K562 (cell line): ENCODE measurements at regions not wholly inside any gene's neighbourhood (a gene's known extent, or its start where the extent isn't known, plus 50 kb on each side); places are given as distances from the start of the nearest gene placed in this dataset.

Source experiments
- ATAC-seq: fragments of 200-7000 bp; cut with Tn5 transposase; 3 replicates; pipeline ENCODE4 v1.9.1; 2020; ENCODE audit warnings: moderate library complexity
- BruUV-seq: library from RNA; stranded (reverse); fragments of 400-500 nt; replicated peaks from 2 replicates; lab custom pipeline; 2021; lab: Mats Ljungman, UMichigan
- CTCF ChIA-PET: fragments of 300-600 bp; formaldehyde crosslinking; extraction: SDS; loops from one replicate; lab custom pipeline; 2021; ENCODE audit warnings: low intra/inter-chr PET ratio; lab: Yijun Ruan, JAX
- POLR2A ChIA-PET: fragments of 300-600, 350-650 bp; sonication (Branson Sonifier 250); formaldehyde crosslinking; extraction: SDS; loops from one replicate; lab custom pipeline; 2021; ENCODE audit warnings: antibody characterized with exemption, inconsistent platforms; lab: Yijun Ruan, JAX
- DNase-seq, 4 experiments: peaks; one replicate each; pipeline versions ENCODE4 v3.0.0 to v3.0.0-alpha.2; 2011 to 2018; ENCODE audit warnings: low spot score in 3 of 4, mixed read lengths in 3 of 4; ENCODE audit errors: extremely low read depth in 1 of 4
- FAIRE-seq: peaks from 2 replicates; lab custom pipeline; 2011; peaks lifted over from hg19 to GRCh38; lab: Jason Lieb, UNC
- H2AFZ ChIP-seq: 2 replicates; pipeline ENCODE4 v1.6.0; 2011; ENCODE audit warnings: low read depth, low read length, control low read depth, inconsistent platforms
- H3K27ac ChIP-seq: fragments of 200-600 bp; 3 replicates; pipeline ENCODE4 v1.8.0; 2011; ENCODE audit warnings: low read depth, mild to moderate bottlenecking, control low read depth, inconsistent platforms, low read length, moderate library complexity, mixed read lengths; ENCODE audit errors: extremely low read depth
- H3K27me3 ChIP-seq, 2 experiments: fragments of 300-600 bp in 1 of 2; 2 replicates in 1 of 2; 3 replicates in 1 of 2; pipeline versions ENCODE4 v1.6.0 to v1.8.0; 2011; ENCODE audit warnings: inconsistent platforms in 2 of 2, low read length in 2 of 2, mild to moderate bottlenecking in 1 of 2, mixed read lengths in 1 of 2, moderate library complexity in 1 of 2; ENCODE audit not compliant: control insufficient read depth in 2 of 2, insufficient read depth in 2 of 2
- H3K36me3 ChIP-seq: fragments of 300-600 bp; 3 replicates; pipeline ENCODE4 v1.8.0; 2011; ENCODE audit warnings: mild to moderate bottlenecking, low read length, inconsistent platforms; ENCODE audit not compliant: control insufficient read depth, insufficient read depth
- H3K4me1 ChIP-seq, 2 experiments: fragments of 200-600 bp in 1 of 2; replicated peaks in 1 of 2; 2 replicates in 1 of 2; 3 replicates in 1 of 2; pipeline versions ENCODE4 v1.5.1 to v1.8.0; 2011; ENCODE audit warnings: inconsistent platforms in 2 of 2, low read length in 2 of 2, mild to moderate bottlenecking in 1 of 2, mixed read lengths in 1 of 2, moderate library complexity in 1 of 2; ENCODE audit not compliant: control insufficient read depth in 2 of 2, insufficient read depth in 2 of 2
- H3K4me2 ChIP-seq: 2 replicates; pipeline ENCODE4 v1.6.1; 2011; ENCODE audit warnings: low read length, control low read depth, inconsistent platforms, mixed read lengths; ENCODE audit not compliant: insufficient read depth
- H3K4me3 ChIP-seq: fragments of 200-600 bp; sonication (generic), shearing (Covaris generic); 2 replicates; pipeline ENCODE4 v1.5.1; 2016; ENCODE audit warnings: control low read depth, inconsistent platforms
- H3K79me2 ChIP-seq: fragments of 200-600 bp; 3 replicates; pipeline ENCODE4 v1.8.0; 2011; ENCODE audit warnings: low read length, inconsistent platforms; ENCODE audit not compliant: control insufficient read depth, insufficient read depth
- H3K9ac ChIP-seq, 2 experiments: 2 replicates each; pipeline versions ENCODE4 v1.6.0 to v1.6.1; 2011; ENCODE audit warnings: low read depth in 2 of 2, low read length in 2 of 2, control low read depth in 1 of 2, inconsistent platforms in 1 of 2, mild to moderate bottlenecking in 1 of 2, mixed read lengths in 1 of 2; ENCODE audit not compliant: insufficient read depth in 1 of 2
- H3K9me1 ChIP-seq: one replicate; pipeline ENCODE4 v1.6.0; 2011; ENCODE audit warnings: inconsistent platforms, mild to moderate bottlenecking, low read length, moderate library complexity; ENCODE audit not compliant: control insufficient read depth, insufficient read depth
- H3K9me3 ChIP-seq: replicated peaks from 2 replicates; pipeline ENCODE4 v1.5.1; 2011; ENCODE audit warnings: low read depth, low read length, inconsistent platforms; ENCODE audit not compliant: control insufficient read depth, insufficient read depth
- H4K20me1 ChIP-seq: replicated peaks from 2 replicates; pipeline ENCODE4 v1.6.1; 2011; ENCODE audit warnings: low read length, inconsistent platforms, mixed read lengths; ENCODE audit not compliant: control insufficient read depth, insufficient read depth
- BACH1 ChIP-seq: fragments of 200-800 bp; sonication (Bioruptor generic); IDR thresholded peaks from 2 replicates; pipeline ENCODE4 v1.6.1; 2016; ENCODE audit warnings: missing genetic modification characterization, missing compliant biosample characterization
- C11orf30 ChIP-seq: fragments of 450-650 bp; IDR thresholded peaks from 2 replicates; pipeline ENCODE4 v1.6.1; 2016; ENCODE audit warnings: low read depth, mild to moderate bottlenecking
- CXXC5 ChIP-seq: fragments of 250-450 bp; sonication (Bioruptor Pico); IDR thresholded peaks from 2 replicates; pipeline ENCODE4 v1.8.0; 2022; ENCODE audit warnings: inconsistent platforms, mild to moderate bottlenecking, moderate library complexity
- ETV6 ChIP-seq, 3 experiments: fragments of 150-350 bp in 1 of 3; sonication (generic) in 1 of 3; formaldehyde crosslinking in 1 of 3; IDR thresholded peaks; 2 replicates each; pipeline versions ENCODE4 v1.6.1 to v1.8.0; 2014 to 2022; ENCODE audit warnings: borderline replicate concordance in 2 of 3, low read depth in 2 of 3, antibody characterized with exemption in 1 of 3, low read length in 1 of 3, mild to moderate bottlenecking in 1 of 3, missing genetic modification reagents in 1 of 3
- FIP1L1 ChIP-seq: fragments of 200-400 bp; formaldehyde crosslinking; IDR thresholded peaks from 2 replicates; pipeline ENCODE4 v1.6.1; 2018; ENCODE audit warnings: mild to moderate bottlenecking, low read depth, low read length; ENCODE audit not compliant: poor library complexity, severe bottlenecking
- HDAC8 ChIP-seq: fragments of 450-650 bp; IDR thresholded peaks from 2 replicates; pipeline ENCODE4 v1.6.1; 2016; ENCODE audit warnings: mild to moderate bottlenecking, missing genetic modification characterization, moderate library complexity, missing compliant biosample characterization
- HINFP ChIP-seq: fragments of 450-650 bp; conservative IDR thresholded peaks from 2 replicates; pipeline ENCODE4 v1.6.1; 2016; ENCODE audit warnings: missing genetic modification characterization, low read depth, mild to moderate bottlenecking, control low read depth, missing compliant biosample characterization
- JUN ChIP-seq, 2 experiments: sonication (generic) in 1 of 2; formaldehyde crosslinking in 1 of 2; IDR thresholded peaks; 2 replicates each; pipeline versions ENCODE4 v1.6.1 to v1.8.0; 2012 to 2022; ENCODE audit warnings: borderline replicate concordance in 2 of 2, mild to moderate bottlenecking in 2 of 2, improper control_type of control experiment in 1 of 2, low read depth in 1 of 2, low read length in 1 of 2, missing genetic modification reagents in 1 of 2
- KDM5B ChIP-seq: fragments of 200-600 bp; sonication (generic); IDR thresholded peaks from 2 replicates; pipeline ENCODE4 v1.6.1; 2012; ENCODE audit warnings: low read depth, mild to moderate bottlenecking, moderate library complexity, low read length, control low read depth, inconsistent platforms; ENCODE audit not compliant: insufficient replicate concordance
- LCOR ChIP-seq: sonication (generic); formaldehyde crosslinking; IDR thresholded peaks from 2 replicates; pipeline ENCODE4 v1.8.0; 2022; ENCODE audit warnings: mild to moderate bottlenecking, missing genetic modification reagents
- MTA2 ChIP-seq: fragments of 450-650 bp; IDR thresholded peaks from 2 replicates; pipeline ENCODE4 v1.6.1; 2016; ENCODE audit warnings: low read depth
- NCOR1 ChIP-seq: fragments of 450-650 bp; IDR thresholded peaks from 2 replicates; pipeline ENCODE4 v1.6.1; 2016; ENCODE audit warnings: mild to moderate bottlenecking, moderate library complexity
- RUNX1 ChIP-seq: sonication (generic); IDR thresholded peaks from 2 replicates; pipeline ENCODE4 v1.6.1; 2016; ENCODE audit warnings: antibody characterized with exemption, low read depth
- SMAD4 ChIP-seq: fragments of 250-450 bp; sonication (Bioruptor Pico); conservative IDR thresholded peaks from 2 replicates; pipeline ENCODE4 v1.8.0; 2021; ENCODE audit warnings: inconsistent platforms, mild to moderate bottlenecking, moderate library complexity
- TAF15 ChIP-seq: fragments of 200-400 bp; formaldehyde crosslinking; IDR thresholded peaks from 2 replicates; pipeline ENCODE4 v1.6.1; 2017; ENCODE audit warnings: mild to moderate bottlenecking, low read depth, low read length, moderate library complexity
- ZBTB9 ChIP-seq: fragments of 450-650 bp; formaldehyde crosslinking; IDR thresholded peaks from 2 replicates; pipeline ENCODE4 v1.4.0; 2020; ENCODE audit warnings: mild to moderate bottlenecking, moderate library complexity
- ZNF766 ChIP-seq: fragments of 200-800 bp; sonication (Bioruptor generic); conservative IDR thresholded peaks from 2 replicates; pipeline ENCODE4 v1.6.1; 2016; ENCODE audit warnings: missing genetic modification characterization, missing compliant biosample characterization
- WGBS: fragments of 100-300 bp; shearing (Covaris generic); methylation state at CpG from one replicate; pipeline ENCODE4 v1.1.6; 2016; ENCODE audit warnings: low coverage, mixed read lengths; ENCODE audit not compliant: insufficient coverage; ENCODE audit errors: missing lambda C conversion rate; 5-methylcytosine and 5-hydroxymethylcytosine counted together
- in situ Hi-C: fragments of 300-500 bp; cut with MboI; formaldehyde crosslinking; loops from 4 replicates; pipeline ENCODE4 v1.15.0; 2018; ENCODE audit warnings: inconsistent platforms, mixed read lengths
- intact Hi-C: fragments of 100-400 bp; cut with micrococcal nuclease; formaldehyde crosslinking; loops from 2 replicates; pipeline ENCODE4 v1.14.2; 2022

- TF ChIP-seq MTA2 = no peak
- TF ChIP-seq HDAC8 (tag) = no peak
- TF ChIP-seq C11orf30 = no peak
- TF ChIP-seq NCOR1 = no peak
- no peak for TF ChIP-seq FIP1L1
- TF ChIP-seq ZBTB9 (CRISPR knock-in tag) = no peak
- TF ChIP-seq ZNF766 (CRISPR knock-in tag) = no peak
- TF ChIP-seq HINFP (tag) = no peak
- no peak for TF ChIP-seq TAF15
- TF ChIP-seq LCOR (CRISPR knock-in tag) = no peak
- TF ChIP-seq CXXC5 (CRISPR knock-in tag) = no peak
- TF ChIP-seq BACH1 (tag) = no peak
- TF ChIP-seq SMAD4 (CRISPR knock-in tag) = no peak
- TF ChIP-seq KDM5B = no peak
- TF ChIP-seq ETV6 (IDR thresholded peaks at IDR 0.05; ENCODE audit: borderline replicate concordance in 1 of 2, low read depth in 2 of 2, low read length in 1 of 2) = no peak
- TF ChIP-seq ETV6 (CRISPR knock-in tag; IDR thresholded peaks at IDR 0.05; ENCODE audit: borderline replicate concordance) = no peak
- no peak for TF ChIP-seq RUNX1
- no peak for TF ChIP-seq JUN (IDR thresholded peaks at IDR 0.05; ENCODE audit: borderline replicate concordance, low read depth, low read length)
- TF ChIP-seq JUN (CRISPR knock-in tag; IDR thresholded peaks at IDR 0.05; ENCODE audit: borderline replicate concordance) = no peak
- in situ Hi-C loops (no loop called here), intact Hi-C loops (no loop called here)
- no peak overlapping the region for H3K9ac ChIP-seq
- no peak overlapping the region for H3K4me3 ChIP-seq
- POLR2A ChIA-PET = no interaction called here
- H3K4me2 ChIP-seq = no peak overlapping the region
- no peak for ATAC-seq
- no peaks in the 10 kb centered on the region for H3K4me1 ChIP-seq
- no peaks in the 10 kb centered on the region for H3K9me1 ChIP-seq
- H4K20me1 ChIP-seq = no peaks in the 10 kb centered on the region
- WGBS = 0% methylated on average over 2 of the region's 2 CpGs
- CTCF ChIA-PET = no interaction called here
- H3K9me3 ChIP-seq = no peaks in the 10 kb centered on the region
- no peaks in the 10 kb centered on the region for H3K27me3 ChIP-seq
- no peaks in the 10 kb centered on the region for H3K36me3 ChIP-seq
- H3K79me2 ChIP-seq = no peaks in the 10 kb centered on the region
- BruUV-seq = no TSS peak
- no peak for DNase-seq
- H2AFZ ChIP-seq = no peak overlapping the region
- no peak for FAIRE-seq
- no peak overlapping the region for H3K27ac ChIP-seq
Observed at GRCh38 chr9:119060629-119061385, 308.4 kb downstream of the BRINP1 start.
